Endometrium (tissue), 2 donors: ENCODE measurements at regions not wholly inside any gene's neighbourhood (a gene's known extent, or its start where the extent isn't known, plus 50 kb on each side); places are given as distances from the start of the nearest gene placed in this dataset.
"Not testable (repeated sequence)": the region's sequence is repeated elsewhere in the genome, so short reads cannot be mapped to it uniquely, and the experiment has no call there.

Experiments
- FAIRE-seq: peaks from 2 replicates; lab custom pipeline; 2012; peaks lifted over from hg19 to GRCh38; lab: Jason Lieb, UNC
- donor health status: control.
- donor health status: control.

- FAIRE-seq: no peak
Observed at GRCh38 chr11:91650802-91651201, 573.8 kb upstream of the FAT3 start.

- FAIRE-seq: no peak
Observed at GRCh38 chr11:91641153-91641552, 583.5 kb upstream of the FAT3 start.

- FAIRE-seq: no peak
Observed at GRCh38 chr11:91639359-91639758, 585.3 kb upstream of the FAT3 start.

GRCh38 chr11:91630916-91631673, 593.5 kb upstream of the FAT3 start:
- FAIRE-seq: no peak

GRCh38 chr11:91625495-91625894, 599.1 kb upstream of the FAT3 start:
- no peak for FAIRE-seq

- no peak for FAIRE-seq
Observed at GRCh38 chr11:91624021-91624420, 600.6 kb upstream of the FAT3 start.

- no peak for FAIRE-seq
Observed at GRCh38 chr11:91608677-91609076, 615.9 kb upstream of the FAT3 start.

- no peak for FAIRE-seq
Observed at GRCh38 chr11:91596111-91596510, 628.5 kb upstream of the FAT3 start.

- no peak for FAIRE-seq
Observed at GRCh38 chr11:91591021-91591420, 633.6 kb upstream of the FAT3 start.

- FAIRE-seq: no peak
Observed at GRCh38 chr11:91587131-91587530, 637.5 kb upstream of the FAT3 start.

- no peak for FAIRE-seq
Observed at GRCh38 chr11:91585035-91585801, 639.4 kb upstream of the FAT3 start.

- FAIRE-seq: no peak
Observed at GRCh38 chr11:91563176-91563575, 661.4 kb upstream of the FAT3 start.

- FAIRE-seq: no peak
Observed at GRCh38 chr11:91560434-91560833, 664.2 kb upstream of the FAT3 start.

GRCh38 chr11:91538065-91538464, 686.6 kb upstream of the FAT3 start:
- FAIRE-seq: no peak

GRCh38 chr11:91536366-91536765, 688.3 kb upstream of the FAT3 start:
- FAIRE-seq: no peak

- no peak for FAIRE-seq
Observed at GRCh38 chr11:91528965-91529364, 695.7 kb upstream of the FAT3 start.

GRCh38 chr11:91527380-91528030, 697.1 kb upstream of the FAT3 start:
- FAIRE-seq: no peak

- no peak for FAIRE-seq
Observed at GRCh38 chr11:91513734-91514133, 710.9 kb upstream of the FAT3 start.

- FAIRE-seq: peak; percentile 43
Observed at GRCh38 chr11:91497847-91498246, 726.8 kb upstream of the FAT3 start.

GRCh38 chr11:91495837-91496236, 728.8 kb upstream of the FAT3 start:
- FAIRE-seq: no peak

GRCh38 chr11:91489989-91490388, 734.6 kb upstream of the FAT3 start:
- FAIRE-seq: no peak

- not testable (repeated sequence) for FAIRE-seq
Observed at GRCh38 chr11:91483956-91484355, 740.7 kb upstream of the FAT3 start.

- not testable (repeated sequence) for FAIRE-seq
Observed at GRCh38 chr11:91481875-91482274, 742.7 kb upstream of the FAT3 start.
